ENCODE measurements at regions not wholly inside any gene's neighbourhood (a gene's known extent, or its start where the extent isn't known, plus 50 kb on each side); places are given as distances from the start of the nearest gene placed in this dataset.

GRCh38 chr6:121760191-121760590, 324.7 kb downstream of the GJA1 start:
- DNase-seq (ENCODE audit: low read depth, low spot score) (no peak), ATAC-seq (no peak)
- in situ Hi-C loops (cut with HindIII; ENCODE audit: low pct_unique_long_range_greater_than_20kb, low sequenced_read_pairs), result no loop called here
- ChIA-PET CTCF (no interaction called here), POLR2A (no interaction called here)
- TF ChIP-seq, protein P1, sequence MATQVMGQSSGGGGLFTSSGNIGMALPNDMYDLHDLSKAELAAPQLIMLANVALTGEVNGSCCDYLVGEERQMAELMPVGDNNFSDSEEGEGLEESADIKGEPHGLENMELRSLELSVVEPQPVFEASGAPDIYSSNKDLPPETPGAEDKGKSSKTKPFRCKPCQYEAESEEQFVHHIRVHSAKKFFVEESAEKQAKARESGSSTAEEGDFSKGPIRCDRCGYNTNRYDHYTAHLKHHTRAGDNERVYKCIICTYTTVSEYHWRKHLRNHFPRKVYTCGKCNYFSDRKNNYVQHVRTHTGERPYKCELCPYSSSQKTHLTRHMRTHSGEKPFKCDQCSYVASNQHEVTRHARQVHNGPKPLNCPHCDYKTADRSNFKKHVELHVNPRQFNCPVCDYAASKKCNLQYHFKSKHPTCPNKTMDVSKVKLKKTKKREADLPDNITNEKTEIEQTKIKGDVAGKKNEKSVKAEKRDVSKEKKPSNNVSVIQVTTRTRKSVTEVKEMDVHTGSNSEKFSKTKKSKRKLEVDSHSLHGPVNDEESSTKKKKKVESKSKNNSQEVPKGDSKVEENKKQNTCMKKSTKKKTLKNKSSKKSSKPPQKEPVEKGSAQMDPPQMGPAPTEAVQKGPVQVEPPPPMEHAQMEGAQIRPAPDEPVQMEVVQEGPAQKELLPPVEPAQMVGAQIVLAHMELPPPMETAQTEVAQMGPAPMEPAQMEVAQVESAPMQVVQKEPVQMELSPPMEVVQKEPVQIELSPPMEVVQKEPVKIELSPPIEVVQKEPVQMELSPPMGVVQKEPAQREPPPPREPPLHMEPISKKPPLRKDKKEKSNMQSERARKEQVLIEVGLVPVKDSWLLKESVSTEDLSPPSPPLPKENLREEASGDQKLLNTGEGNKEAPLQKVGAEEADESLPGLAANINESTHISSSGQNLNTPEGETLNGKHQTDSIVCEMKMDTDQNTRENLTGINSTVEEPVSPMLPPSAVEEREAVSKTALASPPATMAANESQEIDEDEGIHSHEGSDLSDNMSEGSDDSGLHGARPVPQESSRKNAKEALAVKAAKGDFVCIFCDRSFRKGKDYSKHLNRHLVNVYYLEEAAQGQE (IDR thresholded peaks at IDR 0.05; ENCODE audit: insufficient read depth in 1 of 2, low read depth in 2 of 2, low read length in 1 of 2), result no peak
- TF ChIP-seq POLR2AphosphoS5 (IDR thresholded peaks at IDR 0.05; ENCODE audit: low read depth, low read length), result no peak
- TF ChIP-seq, protein P2, sequence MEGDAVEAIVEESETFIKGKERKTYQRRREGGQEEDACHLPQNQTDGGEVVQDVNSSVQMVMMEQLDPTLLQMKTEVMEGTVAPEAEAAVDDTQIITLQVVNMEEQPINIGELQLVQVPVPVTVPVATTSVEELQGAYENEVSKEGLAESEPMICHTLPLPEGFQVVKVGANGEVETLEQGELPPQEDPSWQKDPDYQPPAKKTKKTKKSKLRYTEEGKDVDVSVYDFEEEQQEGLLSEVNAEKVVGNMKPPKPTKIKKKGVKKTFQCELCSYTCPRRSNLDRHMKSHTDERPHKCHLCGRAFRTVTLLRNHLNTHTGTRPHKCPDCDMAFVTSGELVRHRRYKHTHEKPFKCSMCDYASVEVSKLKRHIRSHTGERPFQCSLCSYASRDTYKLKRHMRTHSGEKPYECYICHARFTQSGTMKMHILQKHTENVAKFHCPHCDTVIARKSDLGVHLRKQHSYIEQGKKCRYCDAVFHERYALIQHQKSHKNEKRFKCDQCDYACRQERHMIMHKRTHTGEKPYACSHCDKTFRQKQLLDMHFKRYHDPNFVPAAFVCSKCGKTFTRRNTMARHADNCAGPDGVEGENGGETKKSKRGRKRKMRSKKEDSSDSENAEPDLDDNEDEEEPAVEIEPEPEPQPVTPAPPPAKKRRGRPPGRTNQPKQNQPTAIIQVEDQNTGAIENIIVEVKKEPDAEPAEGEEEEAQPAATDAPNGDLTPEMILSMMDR (IDR thresholded peaks at IDR 0.05), result no peak
- no peak for TF ChIP-seq SIN3A (IDR thresholded peaks at IDR 0.05; ENCODE audit: borderline replicate concordance, insufficient read depth, low read depth, low read length)
- no peak for TF ChIP-seq TCF7L2 (IDR thresholded peaks at IDR 0.05; ENCODE audit: low read depth, low read length)
- H3K4me3 ChIP-seq (ENCODE audit: low read depth in 2 of 2, low read length in 2 of 2), result no peak overlapping the region
- no peaks in the 10 kb centered on the region for H3K4me1 ChIP-seq (ENCODE audit: control insufficient read depth, insufficient read depth, low read length)
- H3K27me3 ChIP-seq (ENCODE audit: control insufficient read depth, insufficient read depth, low read length), result no peaks in the 10 kb centered on the region
- no peak overlapping the region for H3K27ac ChIP-seq (ENCODE audit: low read length)
- intact Hi-C loops (cut with micrococcal nuclease; ENCODE audit: unreplicated experiment), result no loop called here
- no peaks in the 10 kb centered on the region for H3K9me3 ChIP-seq (ENCODE audit: control insufficient read depth, insufficient read depth, low read depth, low read length)
- BruUV-seq (replicated peaks), result no TSS peak
- H3K36me3 ChIP-seq (ENCODE audit: control insufficient read depth, insufficient read depth, low read length), result no peaks in the 10 kb centered on the region

GRCh38 chr6:121760745-121761144, 325.3 kb downstream of the GJA1 start:
- in situ Hi-C loops (cut with HindIII; ENCODE audit: low pct_unique_long_range_greater_than_20kb, low sequenced_read_pairs) (no loop called here), intact Hi-C loops (cut with micrococcal nuclease; ENCODE audit: unreplicated experiment) (no loop called here)
- no peaks in the 10 kb centered on the region for H3K9me3 ChIP-seq (ENCODE audit: control insufficient read depth, insufficient read depth, low read depth, low read length)
- no peak overlapping the region for H3K27ac ChIP-seq (ENCODE audit: low read length)
- TF ChIP-seq, protein P1 (IDR thresholded peaks at IDR 0.05; ENCODE audit: insufficient read depth in 1 of 2, low read depth in 2 of 2, low read length in 1 of 2), result no peak
- TF ChIP-seq SIN3A (IDR thresholded peaks at IDR 0.05; ENCODE audit: borderline replicate concordance, insufficient read depth, low read depth, low read length), result no peak
- no peak overlapping the region for H3K4me3 ChIP-seq (ENCODE audit: low read depth in 2 of 2, low read length in 2 of 2)
- ATAC-seq (no peak), DNase-seq (ENCODE audit: low read depth, low spot score) (no peak)
- H3K27me3 ChIP-seq (ENCODE audit: control insufficient read depth, insufficient read depth, low read length), result no peaks in the 10 kb centered on the region
- BruUV-seq (replicated peaks), result no TSS peak
- H3K4me1 ChIP-seq (ENCODE audit: control insufficient read depth, insufficient read depth, low read length), result no peaks in the 10 kb centered on the region
- CTCF ChIA-PET, result no interaction called here
- POLR2A ChIA-PET, result no interaction called here
- no peaks in the 10 kb centered on the region for H3K36me3 ChIP-seq (ENCODE audit: control insufficient read depth, insufficient read depth, low read length)

Measured in Panc1 (cell line).